Transverse colon (tissue), 4 donors: ENCODE measurements at regions not wholly inside any gene's neighbourhood (a gene's known extent, or its start where the extent isn't known, plus 50 kb on each side); places are given as distances from the start of the nearest gene placed in this dataset.

Experiments used
- DNase-seq: peaks from one replicate; pipeline ENCODE4 v3.0.0-alpha.2; 2019
- H3K27ac ChIP-seq, 4 donors: fragments of 200-600 bp; sonication (generic); 2 replicates each; pipeline ENCODE4 v1.5.1; 2016 to 2018; ENCODE audit warnings: inconsistent platforms in 4 of 4
- H3K27me3 ChIP-seq: fragments of 200-600 bp; sonication (generic); 2 replicates; pipeline ENCODE4 v1.5.1; 2017; ENCODE audit warnings: inconsistent platforms
- H3K36me3 ChIP-seq, 4 donors: fragments of 200-600 bp; sonication (generic); 2 replicates each; pipeline ENCODE4 v1.5.1; 2017 to 2019; ENCODE audit warnings: inconsistent platforms in 4 of 4
- H3K4me1 ChIP-seq, 4 donors: fragments of 200-600 bp; sonication (generic); 2 replicates each; pipeline ENCODE4 v1.5.1; 2017 to 2020; ENCODE audit warnings: inconsistent platforms in 4 of 4
- H3K4me3 ChIP-seq, 4 donors: fragments of 200-600 bp; sonication (generic); 1 replicate in 1 of 4; 2 replicates in 3 of 4; pipeline versions ENCODE4 v1.5.1 to v1.6.1; 2017 to 2019; ENCODE audit warnings: inconsistent platforms in 4 of 4
- H3K9me3 ChIP-seq, 2 donors: fragments of 200-600 bp; sonication (generic); 2 replicates each; pipeline ENCODE4 v1.5.1; 2017 to 2019; ENCODE audit warnings: inconsistent platforms in 2 of 2
- EP300 ChIP-seq: sonication (generic); formaldehyde crosslinking; IDR thresholded peaks from one replicate; pipeline ENCODE4 v1.6.1; 2017; ENCODE audit warnings: antibody characterized with exemption, low read depth
- POLR2A ChIP-seq: fragments of 450-650 bp; IDR thresholded peaks from one replicate; pipeline ENCODE4 v1.6.1; 2016; ENCODE audit warnings: antibody characterized with exemption, mild to moderate bottlenecking, moderate library complexity
- POLR2AphosphoS5 ChIP-seq, 3 donors: sonication (generic); formaldehyde crosslinking; IDR thresholded peaks; one replicate each; pipeline ENCODE4 v1.6.1; 2016; ENCODE audit warnings: antibody characterized with exemption in 3 of 3
- WGBS, 2 donors: methylation state at CpG; one replicate each; pipeline ENCODE4 v1.1.5; 2018; ENCODE audit warnings: low coverage in 1 of 2; 5-methylcytosine and 5-hydroxymethylcytosine counted together
- in situ Hi-C, 4 donors: fragments of 200-750 bp; cut with MboI; loops; one replicate each; pipeline versions ENCODE4 v1.15.0 to v1.15.1; 2017; ENCODE audit warnings: low sequenced_read_pairs in 3 of 4, low pct_ligation_motif_present in 1 of 4, low pct_unique_long_range_greater_than_20kb in 1 of 4
- intact Hi-C: fragments of 100-400 bp; cut with DNase I; formaldehyde crosslinking; loops from one replicate; pipeline ENCODE4 v1.15.1; 2023; ENCODE audit warnings: low total_unique reads
- TF ChIP-seq, protein P1 (sequence below), 5 experiments: fragments of 200-600 bp in 3 of 5; fragments of 450-650 bp in 2 of 5; sonication (generic) in 3 of 5; IDR thresholded peaks; 1 replicate in 2 of 5; 2 replicates in 3 of 5; pipeline ENCODE4 v1.5.1; 2016 to 2017; ENCODE audit warnings: antibody characterized with exemption in 5 of 5, inconsistent platforms in 3 of 5, mild to moderate bottlenecking in 2 of 5, moderate library complexity in 1 of 5

GRCh38 chr7:46932676-46933424 is 649.1 kb downstream of the TNS3 start:
- peak overlapping the region in 3 of 4 donors; percentile 32 to 70 (median 39) for H3K27ac ChIP-seq
- no peaks in the 10 kb centered on the region for H3K27me3 ChIP-seq
- in situ Hi-C loops, result loop anchor here in 1 of 4 donors (25.0 kb wide), 1 partner anchor 104 kb away; no protein-coding TSS in a partner anchor
- intact Hi-C loops, result no loop called here
- H3K9me3 ChIP-seq, result no peaks in the 10 kb centered on the region
- DNase-seq, result no peak
- no peaks in the 10 kb centered on the region for H3K4me1 ChIP-seq
- no peak overlapping the region for H3K4me3 ChIP-seq
- no peaks in the 10 kb centered on the region for H3K36me3 ChIP-seq
- peak in 1 of 3 donors; percentile 56 for TF ChIP-seq POLR2AphosphoS5 (IDR thresholded peaks at IDR 0.05)
- TF ChIP-seq POLR2A, result no peak
- WGBS, 2 donors, result 61 to 73% methylated on average over 7 of the region's 7 CpGs

DNA sequence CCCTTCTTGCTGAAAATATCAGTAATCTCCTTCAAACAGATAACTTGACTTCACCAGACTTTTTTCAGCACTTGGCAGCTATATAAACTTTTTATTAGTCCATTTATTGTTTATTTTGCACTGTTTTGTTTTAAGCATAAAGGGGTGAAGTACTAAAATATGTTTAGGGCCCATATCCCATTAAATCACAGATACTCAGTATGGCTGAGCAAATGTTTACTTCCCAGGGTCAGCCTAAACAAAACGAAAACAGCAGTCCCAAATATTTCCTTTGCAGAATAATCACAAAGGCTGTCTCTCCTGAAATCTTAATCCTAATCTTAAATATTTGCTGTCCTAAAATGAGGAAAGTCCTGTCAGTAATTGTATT is 649.6 kb downstream of the TNS3 start:
- no peak overlapping the region for H3K27ac ChIP-seq
- WGBS, 2 donors, result 20 to 24% methylated on average over 1 of the region's 1 CpG
- no peak for DNase-seq
- no peak overlapping the region for H3K4me3 ChIP-seq
- no peaks in the 10 kb centered on the region for H3K27me3 ChIP-seq
- no peaks in the 10 kb centered on the region for H3K9me3 ChIP-seq
- in situ Hi-C loops, result loop anchor here in 1 of 4 donors (25.0 kb wide), 1 partner anchor 105 kb away; no protein-coding TSS in a partner anchor
- H3K4me1 ChIP-seq, result no peaks in the 10 kb centered on the region
- TF ChIP-seq POLR2A (no peak), POLR2AphosphoS5 (IDR thresholded peaks at IDR 0.05) (no peak), EP300 (no peak)
- TF ChIP-seq, protein P1, sequence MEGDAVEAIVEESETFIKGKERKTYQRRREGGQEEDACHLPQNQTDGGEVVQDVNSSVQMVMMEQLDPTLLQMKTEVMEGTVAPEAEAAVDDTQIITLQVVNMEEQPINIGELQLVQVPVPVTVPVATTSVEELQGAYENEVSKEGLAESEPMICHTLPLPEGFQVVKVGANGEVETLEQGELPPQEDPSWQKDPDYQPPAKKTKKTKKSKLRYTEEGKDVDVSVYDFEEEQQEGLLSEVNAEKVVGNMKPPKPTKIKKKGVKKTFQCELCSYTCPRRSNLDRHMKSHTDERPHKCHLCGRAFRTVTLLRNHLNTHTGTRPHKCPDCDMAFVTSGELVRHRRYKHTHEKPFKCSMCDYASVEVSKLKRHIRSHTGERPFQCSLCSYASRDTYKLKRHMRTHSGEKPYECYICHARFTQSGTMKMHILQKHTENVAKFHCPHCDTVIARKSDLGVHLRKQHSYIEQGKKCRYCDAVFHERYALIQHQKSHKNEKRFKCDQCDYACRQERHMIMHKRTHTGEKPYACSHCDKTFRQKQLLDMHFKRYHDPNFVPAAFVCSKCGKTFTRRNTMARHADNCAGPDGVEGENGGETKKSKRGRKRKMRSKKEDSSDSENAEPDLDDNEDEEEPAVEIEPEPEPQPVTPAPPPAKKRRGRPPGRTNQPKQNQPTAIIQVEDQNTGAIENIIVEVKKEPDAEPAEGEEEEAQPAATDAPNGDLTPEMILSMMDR (IDR thresholded peaks at IDR 0.05), result no peak
- no peaks in the 10 kb centered on the region for H3K36me3 ChIP-seq
- intact Hi-C loops, result no loop called here

DNA sequence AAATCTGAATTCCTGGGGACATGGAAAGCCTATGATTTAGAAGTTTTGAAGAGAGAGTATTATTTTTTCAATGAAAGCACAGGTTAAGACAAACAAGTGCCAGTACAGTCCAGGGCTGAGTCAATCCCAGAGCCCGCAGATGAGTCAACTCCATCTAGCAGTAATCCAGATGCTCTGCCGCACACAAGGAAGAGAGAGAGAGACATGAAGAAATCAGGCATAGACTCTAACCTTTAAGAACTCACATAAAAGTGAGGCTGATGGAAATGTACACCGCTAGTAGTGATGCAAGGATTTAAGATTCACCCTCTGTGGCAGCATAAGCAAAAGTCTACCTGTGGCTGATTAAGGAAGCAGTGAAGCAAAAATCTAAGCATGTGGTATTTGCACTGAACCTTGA is 651.5 kb downstream of the TNS3 start:
- Histone ChIP-seq H3K4me1 (no peaks in the 10 kb centered on the region), H3K4me3 (no peak overlapping the region), H3K36me3 (no peaks in the 10 kb centered on the region), H3K27me3 (no peaks in the 10 kb centered on the region), H3K9me3 (no peaks in the 10 kb centered on the region), H3K27ac (no peak overlapping the region)
- in situ Hi-C loops, result loop anchor here in 1 of 4 donors (25.0 kb wide), 1 partner anchor 107 kb away; no protein-coding TSS in a partner anchor
- no peak for TF ChIP-seq POLR2A
- TF ChIP-seq POLR2AphosphoS5 (IDR thresholded peaks at IDR 0.05), result peak in 1 of 3 donors; percentile 12
- 67 to 74% methylated on average over 3 of the region's 3 CpGs for WGBS, 2 donors
- no peak for DNase-seq
- intact Hi-C loops, result no loop called here

- in situ Hi-C loops, result loop anchor here in 1 of 4 donors (25.0 kb wide), 1 partner anchor 108 kb away; no protein-coding TSS in a partner anchor
- intact Hi-C loops, result no loop called here
- Histone ChIP-seq H3K4me1 (no peaks in the 10 kb centered on the region), H3K36me3 (no peaks in the 10 kb centered on the region), H3K9me3 (no peaks in the 10 kb centered on the region), H3K27ac (no peak overlapping the region), H3K4me3 (no peak overlapping the region), H3K27me3 (no peaks in the 10 kb centered on the region)
- no peak for DNase-seq
- TF ChIP-seq, protein P1 (IDR thresholded peaks at IDR 0.05), result no peak
- TF ChIP-seq EP300 (no peak), POLR2A (no peak), POLR2AphosphoS5 (IDR thresholded peaks at IDR 0.05) (no peak)
These were observed 652.6 kb downstream of the TNS3 start for GRCh38 chr7:46929359-46929758.

DNA sequence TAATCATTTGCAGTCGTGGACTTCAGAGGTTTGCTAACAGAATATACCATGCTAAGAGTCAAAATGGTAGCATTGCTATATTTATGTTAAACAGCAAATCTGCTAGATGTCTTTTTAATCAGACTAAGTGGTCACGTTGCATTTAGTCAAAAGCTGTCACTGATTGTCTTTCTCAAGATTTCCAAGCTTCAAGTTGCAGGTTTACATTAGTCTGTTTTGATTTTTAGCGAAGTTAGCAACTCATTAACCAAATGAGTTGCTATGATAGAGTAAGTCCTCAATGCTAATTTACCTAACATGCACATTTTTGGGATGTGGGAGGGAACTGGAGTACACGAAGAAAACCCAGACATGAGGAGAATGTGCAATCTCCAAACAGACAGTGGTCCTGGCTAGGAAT is 653.2 kb downstream of the TNS3 start:
- Histone ChIP-seq H3K27ac (no peak overlapping the region), H3K4me1 (no peaks in the 10 kb centered on the region), H3K36me3 (no peaks in the 10 kb centered on the region), H3K27me3 (no peaks in the 10 kb centered on the region), H3K9me3 (no peaks in the 10 kb centered on the region), H3K4me3 (no peak overlapping the region)
- DNase-seq, result no peak
- WGBS, 2 donors, result 42 to 43% methylated on average over 3 to 4 of the region's 4 CpGs
- in situ Hi-C loops (loop anchor here in 1 of 4 donors (25.0 kb wide), 1 partner anchor 109 kb away; no protein-coding TSS in a partner anchor), intact Hi-C loops (no loop called here)
- TF ChIP-seq, protein P1 (IDR thresholded peaks at IDR 0.05), result no peak
- TF ChIP-seq POLR2A (no peak), POLR2AphosphoS5 (IDR thresholded peaks at IDR 0.05) (no peak), EP300 (no peak)
